Brain pericyte (primary cell): ENCODE measurements at regions not wholly inside any gene's neighbourhood (a gene's known extent, or its start where the extent isn't known, plus 50 kb on each side); places are given as distances from the start of the nearest gene placed in this dataset.

ENCODE experiments used
- DNase-seq: peaks from one replicate; pipeline ENCODE4 v3.0.0-alpha.2; 2012; ENCODE audit warnings: low read depth, low spot score

GRCh38 chr5:17890501-17890900, 256.2 kb downstream of the TAF11L14 start:
- no peak for DNase-seq

GRCh38 chr5:17891881-17892280, 257.6 kb downstream of the TAF11L14 start:
- DNase-seq: no peak

GRCh38 chr5:17893026-17893635, 258.9 kb downstream of the TAF11L14 start:
- DNase-seq: no peak

DNA sequence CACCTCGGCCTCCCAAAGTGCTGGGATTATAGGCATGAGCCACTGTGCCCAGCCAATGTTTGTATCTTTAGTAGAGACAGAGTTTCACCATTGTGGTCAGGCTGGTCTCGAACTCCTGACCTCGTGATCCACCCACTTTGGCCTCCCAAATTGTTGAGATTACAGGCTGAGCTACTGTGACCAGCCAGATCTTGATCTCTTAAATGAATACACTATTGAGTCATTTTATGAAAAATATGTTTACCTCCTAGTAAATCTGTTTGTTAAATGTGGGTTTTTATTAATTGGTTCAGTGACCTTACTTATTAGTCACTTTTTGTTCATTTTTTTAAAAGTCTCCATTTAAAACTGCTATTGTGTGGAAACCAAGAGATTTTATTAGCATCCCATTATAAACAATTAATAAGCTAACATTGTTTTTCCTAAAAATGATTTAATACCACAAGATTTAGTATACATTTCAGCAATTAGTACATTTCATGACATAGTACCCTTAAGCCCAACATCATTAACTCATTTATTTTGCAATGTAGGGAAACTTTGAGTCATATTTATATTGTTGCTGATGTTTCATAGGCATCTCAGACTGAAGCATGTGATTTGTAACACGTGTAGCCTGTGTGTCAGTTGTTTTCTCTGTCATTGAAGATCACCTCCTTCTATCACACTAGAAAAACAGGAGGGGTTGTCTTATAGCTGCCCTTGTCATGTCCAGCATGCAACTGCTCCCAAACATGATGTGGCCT, 261.2 kb downstream of the TAF11L14 start:
- no peak for DNase-seq

DNA sequence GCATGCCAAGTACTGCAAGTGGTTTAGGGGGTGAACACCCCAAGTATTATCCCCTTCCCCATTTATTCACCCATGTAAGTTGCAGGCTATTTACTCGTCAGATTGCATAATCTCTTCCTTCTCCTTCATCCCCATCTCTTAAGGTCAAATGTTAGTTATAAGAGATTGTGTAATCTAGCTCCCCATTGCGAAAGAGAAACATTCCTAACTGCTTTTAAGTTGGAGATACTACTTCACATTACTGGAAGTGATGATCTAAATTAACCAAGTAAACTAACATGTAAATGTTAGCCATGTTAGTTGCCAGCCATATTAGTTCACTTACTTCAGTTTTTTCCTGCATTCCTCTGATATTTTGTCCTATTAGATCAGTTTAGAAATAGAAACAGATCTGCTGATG, 262.3 kb downstream of the TAF11L14 start:
- DNase-seq: no peak

DNA sequence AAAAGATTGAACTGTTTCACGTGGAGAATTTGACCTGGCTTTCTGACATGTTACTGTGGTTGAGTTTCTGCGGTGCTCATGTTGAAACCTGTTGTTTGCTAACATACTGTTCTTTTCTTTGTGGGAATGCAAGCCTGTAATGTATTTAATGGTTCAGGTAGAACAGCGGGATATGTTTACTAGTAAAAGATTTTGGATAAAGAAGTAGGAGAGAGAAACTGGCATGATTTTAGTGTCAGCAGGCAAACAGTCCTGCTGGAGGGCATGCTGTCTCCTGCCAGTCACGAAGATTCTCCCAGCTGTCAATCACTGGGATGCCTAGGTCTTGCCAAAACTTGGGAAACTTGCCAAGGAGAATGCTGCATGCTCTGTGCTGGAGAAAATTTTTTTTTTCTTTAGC, 263.5 kb downstream of the TAF11L14 start:
- no peak for DNase-seq

DNA sequence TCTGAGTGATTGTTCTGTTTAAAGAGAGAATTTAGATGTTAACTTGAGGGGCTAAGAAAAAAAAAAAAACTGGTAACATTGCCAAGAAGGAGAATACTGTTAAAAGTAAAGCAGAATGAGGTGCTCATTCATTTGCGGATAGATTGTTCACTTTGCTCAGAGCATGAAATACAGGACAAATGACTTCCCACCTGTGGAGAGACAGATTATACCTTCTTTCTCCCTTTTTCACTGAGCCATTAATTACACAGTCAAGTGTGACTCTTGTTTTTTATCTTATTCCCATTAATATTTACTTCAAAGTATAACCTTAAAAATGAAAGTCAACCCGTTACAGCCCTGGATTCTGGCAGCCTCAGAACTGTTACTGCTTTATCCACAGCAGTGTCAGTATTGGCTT, 264.5 kb downstream of the TAF11L14 start:
- no peak for DNase-seq

DNA sequence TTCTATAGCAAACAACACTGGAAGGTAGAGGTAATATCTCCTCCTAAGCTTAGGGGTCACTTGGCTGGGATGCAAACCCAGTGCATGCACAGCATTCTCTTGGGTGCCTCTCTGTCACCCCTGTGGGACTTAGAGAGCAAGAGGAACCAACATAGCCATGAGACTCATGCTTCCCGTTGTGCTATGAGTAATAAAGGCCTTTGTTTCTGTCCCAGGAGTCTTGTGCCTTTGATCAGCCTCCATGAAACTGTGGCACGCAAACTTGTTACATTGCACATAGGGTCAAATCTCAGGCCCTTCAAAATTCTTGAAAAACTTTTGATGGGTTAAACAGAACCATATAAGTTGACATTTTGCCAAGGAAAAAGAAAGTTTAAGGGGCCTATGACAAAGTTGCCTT, 272.8 kb downstream of the TAF11L14 start:
- peak; percentile 16 for DNase-seq

DNA sequence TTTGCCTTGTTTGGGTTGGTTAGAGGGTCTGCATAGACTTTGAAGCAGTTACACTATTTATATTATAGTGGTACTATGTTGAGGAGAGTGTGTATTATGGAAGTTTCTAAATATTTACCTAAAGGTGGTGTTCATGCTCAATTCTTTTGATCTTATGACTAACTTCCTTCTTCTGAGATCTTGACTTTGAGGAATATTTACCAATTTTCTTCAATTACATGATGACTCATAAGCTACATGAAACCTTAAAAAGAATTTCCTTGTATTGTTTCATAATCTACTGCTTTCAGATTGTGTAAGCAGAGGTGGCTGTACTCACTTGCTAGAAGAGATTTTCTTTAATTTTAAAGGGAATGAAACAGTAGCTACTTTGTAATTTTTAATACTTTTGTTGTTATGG, 276.1 kb downstream of the TAF11L14 start:
- DNase-seq: peak; percentile 21

DNA sequence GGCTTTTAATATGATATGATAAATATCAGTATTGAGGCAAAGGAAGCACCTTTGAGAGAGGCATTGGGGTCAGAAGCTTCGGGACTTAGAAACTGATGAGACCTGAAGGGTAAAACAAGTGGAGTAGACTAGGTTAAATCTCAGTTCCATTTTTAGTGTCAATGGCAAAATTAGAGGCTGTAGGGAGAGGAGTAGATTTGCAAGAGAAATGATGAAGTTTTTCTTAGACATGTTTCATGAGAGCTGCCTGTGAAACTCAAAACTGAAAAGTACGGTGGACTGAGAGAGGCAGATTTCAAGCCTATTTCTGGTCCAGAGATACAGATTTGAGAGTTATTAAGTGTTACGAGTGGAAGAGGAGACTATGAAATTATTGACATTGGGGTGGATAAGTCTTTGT, 278.5 kb downstream of the TAF11L14 start:
- DNase-seq: no peak

GRCh38 chr5:17916446-17916845, 282.2 kb downstream of the TAF11L14 start:
- DNase-seq: no peak

DNA sequence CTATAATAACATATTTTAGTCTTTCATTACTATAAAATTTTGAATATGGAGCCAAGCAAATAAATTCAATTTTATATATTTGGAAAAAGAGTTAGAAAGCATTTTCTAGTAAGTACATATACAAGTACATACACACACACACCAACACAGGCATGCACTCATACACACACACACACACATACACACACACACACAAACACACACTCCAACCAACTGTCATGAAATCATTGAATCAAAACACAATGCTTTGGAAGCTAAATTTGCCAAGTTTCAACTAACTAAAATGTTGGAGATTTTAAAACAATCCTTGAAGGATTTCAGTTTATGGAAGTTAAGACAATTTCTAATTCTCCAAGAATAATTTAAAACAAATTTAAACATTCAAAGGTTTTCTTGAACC, 283.2 kb downstream of the TAF11L14 start:
- no peak for DNase-seq

DNA sequence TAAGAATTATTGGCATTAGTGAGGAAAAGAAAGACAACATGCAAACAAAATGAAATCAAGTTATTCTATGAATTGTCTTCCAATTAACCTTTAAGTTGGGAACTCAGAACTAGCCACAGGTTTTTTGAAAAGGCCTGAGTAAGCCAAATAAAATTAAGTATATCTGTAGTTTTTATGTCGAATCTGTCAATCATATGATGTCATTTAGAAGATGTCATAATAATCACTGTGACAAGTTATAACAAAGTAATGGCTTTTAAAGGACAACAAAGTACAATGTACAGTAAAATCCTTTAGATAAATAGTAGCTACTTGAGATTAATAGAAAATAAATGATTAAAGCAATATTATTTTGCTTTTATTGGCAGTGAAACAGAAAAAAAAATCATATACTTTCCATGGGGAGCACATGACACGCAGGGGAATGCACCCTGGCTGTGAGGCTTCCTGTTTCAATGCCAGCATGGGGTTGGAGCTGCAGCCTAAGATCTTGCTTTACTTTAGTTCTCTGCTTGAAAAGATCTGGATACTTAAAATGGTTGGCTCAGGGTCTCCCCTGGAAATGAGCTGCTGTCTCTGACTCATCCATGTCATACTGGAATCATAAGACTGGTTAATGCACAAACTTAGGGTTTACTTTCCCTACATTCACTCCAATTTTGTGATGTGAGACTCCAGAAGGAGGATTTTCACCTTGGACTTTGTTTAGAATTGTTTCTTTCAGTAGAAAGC, 284.3 kb downstream of the TAF11L14 start:
- peak; percentile 88 for DNase-seq

DNA sequence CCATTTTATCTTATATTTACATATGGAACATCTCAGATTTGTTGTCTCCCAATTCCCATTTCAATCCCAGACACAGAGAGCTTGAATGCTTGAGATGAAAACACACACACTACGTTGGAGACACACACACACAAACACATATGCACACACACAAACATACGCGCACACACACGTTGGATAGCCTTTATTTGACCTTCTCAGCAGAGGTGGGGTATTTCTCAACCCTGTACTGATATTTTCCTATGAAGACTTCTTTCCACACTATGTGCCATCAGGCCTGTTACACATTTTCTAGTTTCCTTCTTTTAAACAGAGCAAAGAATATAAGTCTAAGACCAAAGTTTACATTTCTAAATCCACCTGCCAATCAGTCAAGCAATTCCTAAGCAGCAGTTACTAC, 291.0 kb downstream of the TAF11L14 start:
- DNase-seq: no peak

DNA sequence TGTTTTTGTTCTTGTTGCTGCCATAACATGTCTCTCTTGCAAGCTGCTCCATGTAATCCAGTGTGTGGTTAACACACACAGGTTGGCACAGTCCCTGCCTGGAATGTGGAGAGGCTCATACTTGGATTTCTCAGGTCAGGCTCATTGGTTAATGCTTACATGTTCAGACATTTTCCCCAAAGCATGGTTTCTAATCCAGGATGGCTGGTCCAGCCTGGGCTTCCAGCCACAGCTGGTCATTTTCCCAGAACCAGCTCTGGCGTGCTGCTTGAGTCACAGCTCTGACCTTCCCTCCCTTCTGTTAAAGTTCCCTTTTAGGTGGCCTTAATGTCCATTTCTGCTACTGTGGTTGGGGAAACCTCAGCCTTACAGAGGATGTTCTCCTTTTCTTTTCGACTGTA, 294.3 kb downstream of the TAF11L14 start:
- DNase-seq: no peak

DNA sequence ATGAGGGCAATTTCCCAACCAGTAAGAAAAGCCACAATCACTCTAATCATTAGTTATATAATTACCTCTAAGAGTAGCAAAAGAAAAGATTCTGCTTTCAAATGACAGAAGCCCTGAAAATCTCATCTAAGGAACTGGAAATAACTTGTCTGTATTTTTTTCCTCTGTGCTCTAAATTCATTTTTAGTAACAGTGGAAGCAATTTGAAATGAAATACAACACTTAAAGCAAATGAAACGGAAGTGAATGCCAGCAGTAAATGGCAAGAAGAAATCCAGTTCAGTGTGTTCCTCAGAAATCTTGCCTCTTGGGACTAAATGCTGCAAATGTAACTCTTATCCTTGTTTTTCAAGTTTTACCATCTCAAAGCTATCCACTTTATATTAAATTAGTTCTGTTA, 294.9 kb downstream of the TAF11L14 start:
- DNase-seq: no peak

DNA sequence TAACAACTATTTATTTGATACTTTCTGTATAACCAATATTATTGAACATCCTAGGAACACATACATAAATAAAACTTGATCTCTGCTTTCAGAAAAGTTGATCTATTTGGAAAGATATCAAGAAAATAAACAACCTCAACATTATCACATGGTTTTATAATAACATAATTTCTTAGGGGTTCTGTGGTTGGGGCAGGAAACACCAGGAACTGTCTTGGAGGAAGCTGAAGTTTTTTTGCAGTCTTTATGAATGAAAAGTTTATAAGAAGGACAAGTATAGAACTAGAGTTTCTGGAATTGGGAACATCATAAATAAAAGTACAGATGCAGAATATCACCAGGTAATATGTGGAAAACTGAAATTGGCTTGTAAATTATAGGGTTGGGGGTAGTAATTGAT, 296.1 kb downstream of the TAF11L14 start:
- no peak for DNase-seq

- DNase-seq: no peak
Observed at GRCh38 chr5:17944046-17944445, 309.8 kb downstream of the TAF11L14 start.

DNA sequence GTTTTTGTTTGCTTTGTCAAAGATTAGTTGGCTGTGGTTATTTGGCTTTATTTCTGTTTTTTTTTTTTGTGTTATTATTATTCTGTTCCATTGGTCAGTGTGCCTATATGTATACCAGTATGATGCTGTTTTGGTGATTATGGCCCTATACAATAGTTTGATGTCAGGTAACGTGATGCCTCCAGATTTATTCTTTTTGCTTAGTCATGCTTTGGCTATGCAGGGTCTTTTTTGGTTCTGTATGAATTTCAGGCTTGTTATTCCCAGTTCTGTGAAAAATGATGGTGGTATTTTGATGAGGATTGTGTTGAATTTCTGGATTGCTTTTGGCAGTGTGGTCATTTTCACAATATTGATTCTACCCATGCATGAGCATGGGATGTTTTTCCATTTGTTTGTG, 312.8 kb downstream of the TAF11L14 start:
- no peak for DNase-seq

DNA sequence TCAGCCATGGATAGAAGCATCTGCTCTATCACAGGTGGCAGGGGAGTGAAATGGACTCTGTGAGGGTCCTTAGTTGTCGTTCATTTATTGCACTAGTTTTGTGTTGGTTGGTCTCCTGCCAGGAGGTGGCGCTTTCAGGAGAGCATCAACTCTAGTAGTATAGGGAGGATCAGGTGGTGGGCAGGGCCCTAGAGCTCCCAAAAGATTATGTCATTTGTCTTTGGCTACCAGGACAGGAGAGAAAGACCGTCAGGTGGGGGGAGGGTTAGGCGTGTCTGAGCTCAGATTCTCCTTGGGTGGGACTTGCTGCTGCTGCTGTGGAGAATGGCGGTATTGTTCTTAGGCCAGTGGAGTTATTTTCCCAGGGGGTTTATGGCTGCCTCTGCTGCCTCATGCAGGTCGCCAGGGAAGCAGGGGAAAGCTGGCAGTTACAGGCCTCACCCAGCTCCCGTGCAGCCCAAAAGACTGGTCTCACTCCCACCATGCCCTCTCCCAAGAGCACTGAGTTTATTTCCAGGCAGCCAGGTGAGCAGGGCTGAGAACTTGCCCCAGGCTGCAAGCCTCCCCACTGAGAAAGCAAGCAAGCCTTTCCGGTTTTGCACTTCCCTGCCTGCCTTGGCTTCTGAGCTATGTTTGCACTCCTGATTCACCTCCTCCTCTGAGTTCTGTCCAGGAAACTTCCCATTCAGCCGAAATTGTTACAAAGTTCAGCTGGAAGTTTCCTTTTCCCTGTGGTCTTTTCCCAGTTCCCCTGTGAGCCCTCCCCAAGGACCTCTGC, 317.3 kb downstream of the TAF11L14 start:
- DNase-seq: no peak

DNA sequence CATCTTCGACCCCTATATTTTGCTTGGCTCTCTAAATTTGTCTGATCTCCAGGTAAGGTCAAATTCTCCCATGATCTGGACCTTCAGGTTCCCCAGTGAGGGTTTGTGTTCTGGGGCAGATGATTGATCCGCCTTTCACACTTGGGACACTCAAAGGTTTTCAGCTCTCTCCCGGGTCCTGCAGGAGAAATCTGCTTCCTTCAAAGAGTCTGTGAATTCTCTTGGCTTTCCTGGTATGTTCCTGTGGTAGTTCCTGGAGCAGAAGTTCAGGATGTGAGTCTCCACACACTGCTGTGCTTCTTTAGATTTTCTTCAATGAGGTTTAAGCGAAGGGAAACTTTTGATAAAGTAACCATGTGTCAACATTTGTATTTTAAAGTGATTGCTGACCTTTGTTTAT, 318.0 kb downstream of the TAF11L14 start:
- DNase-seq: no peak

GRCh38 chr5:17964067-17964466, 329.8 kb downstream of the TAF11L14 start:
- DNase-seq: no peak
